Panc1 (cell line): ENCODE measurements at regions not wholly inside any gene's neighbourhood (a gene's known extent, or its start where the extent isn't known, plus 50 kb on each side); places are given as distances from the start of the nearest gene placed in this dataset.

ENCODE experiments used
- ATAC-seq: fragments of 200-7000 bp; cut with Tn5 transposase; 2 replicates; pipeline ENCODE4 v1.9.1; 2020; ENCODE audit warnings: mild to moderate bottlenecking, moderate library complexity
- BruUV-seq: library from RNA; stranded (reverse); fragments of 400-500 nt; replicated peaks from 2 replicates; lab custom pipeline; 2021; lab: Mats Ljungman, UMichigan
- CTCF ChIA-PET: fragments of 300-600 bp; sonication (Branson Sonifier 250); formaldehyde crosslinking; loops from one replicate; lab custom pipeline; 2022; ENCODE audit warnings: antibody characterized with exemption; lab: Charles Lee
- POLR2A ChIA-PET: fragments of 300-600 bp; sonication (Branson Sonifier 250); formaldehyde crosslinking; loops from one replicate; lab custom pipeline; 2022; ENCODE audit warnings: antibody characterized with exemption; lab: Charles Lee
- DNase-seq: peaks from one replicate; pipeline ENCODE4 v3.0.0-alpha.2; 2010; ENCODE audit warnings: low read depth, low spot score
- H3K27ac ChIP-seq: 2 replicates; pipeline ENCODE4 v1.5.1; 2011; ENCODE audit warnings: mild to moderate bottlenecking, low read length, inconsistent platforms
- H3K27me3 ChIP-seq: fragments of 200-500 bp; sonication (Bioruptor generic); 2 replicates; pipeline ENCODE4 v1.6.0; 2014; ENCODE audit warnings: low read length, inconsistent platforms; ENCODE audit not compliant: control insufficient read depth, insufficient read depth
- H3K36me3 ChIP-seq: fragments of 200-500 bp; sonication (Bioruptor generic); 2 replicates; pipeline ENCODE4 v1.5.1; 2014; ENCODE audit warnings: inconsistent platforms, mild to moderate bottlenecking, low read length, moderate library complexity; ENCODE audit not compliant: control insufficient read depth, insufficient read depth
- H3K4me1 ChIP-seq: 2 replicates; pipeline ENCODE4 v1.5.1; 2011; ENCODE audit warnings: inconsistent platforms, mild to moderate bottlenecking, low read length, moderate library complexity; ENCODE audit not compliant: control insufficient read depth, insufficient read depth
- H3K4me3 ChIP-seq, 2 experiments: 2 replicates each; pipeline ENCODE4 v1.5.1; 2011 to 2012; ENCODE audit warnings: low read depth in 2 of 2, low read length in 2 of 2, mild to moderate bottlenecking in 2 of 2, inconsistent platforms in 1 of 2, moderate library complexity in 1 of 2
- H3K9me3 ChIP-seq: fragments of 200-500 bp; sonication (Bioruptor generic); 2 replicates; pipeline ENCODE4 v1.5.1; 2014; ENCODE audit warnings: low read depth, mild to moderate bottlenecking, inconsistent platforms, low read length, moderate library complexity; ENCODE audit not compliant: control insufficient read depth, insufficient read depth
- POLR2AphosphoS5 ChIP-seq: IDR thresholded peaks from 2 replicates; pipeline ENCODE4 v1.6.1; 2012; ENCODE audit warnings: mild to moderate bottlenecking, low read depth, low read length, moderate library complexity
- REST ChIP-seq, 2 experiments: IDR thresholded peaks; 2 replicates each; pipeline ENCODE4 v1.6.1; 2011 to 2012; ENCODE audit warnings: low read depth in 2 of 2, control low read depth in 1 of 2, low read length in 1 of 2, mild to moderate bottlenecking in 1 of 2, moderate library complexity in 1 of 2; ENCODE audit not compliant: insufficient read depth in 1 of 2
- SIN3A ChIP-seq: IDR thresholded peaks from 2 replicates; pipeline ENCODE4 v1.6.1; 2012; ENCODE audit warnings: low read depth, mild to moderate bottlenecking, low read length, moderate library complexity, borderline replicate concordance; ENCODE audit not compliant: insufficient read depth
- TCF7L2 ChIP-seq: IDR thresholded peaks from 2 replicates; pipeline ENCODE4 v1.6.1; 2011; ENCODE audit warnings: mild to moderate bottlenecking, low read depth, low read length, inconsistent platforms
- in situ Hi-C: cut with HindIII; loops from 2 replicates; pipeline ENCODE4 v1.10.0; 2016; ENCODE audit warnings: low sequenced_read_pairs, low pct_unique_long_range_greater_than_20kb
- intact Hi-C: fragments of 100-400 bp; cut with micrococcal nuclease; formaldehyde crosslinking; loops from one replicate; pipeline ENCODE4 v1.10.0; 2022; ENCODE audit not compliant: unreplicated experiment
- TF ChIP-seq, protein P1 (sequence below): fragments of 450-650 bp; IDR thresholded peaks from 2 replicates; pipeline ENCODE4 v1.5.1; 2017; ENCODE audit warnings: mild to moderate bottlenecking

GRCh38 chr1:184257873-184258272 is 129.0 kb upstream of the C1orf21 start:
- TF ChIP-seq TCF7L2: no peak
- TF ChIP-seq, protein P1, sequence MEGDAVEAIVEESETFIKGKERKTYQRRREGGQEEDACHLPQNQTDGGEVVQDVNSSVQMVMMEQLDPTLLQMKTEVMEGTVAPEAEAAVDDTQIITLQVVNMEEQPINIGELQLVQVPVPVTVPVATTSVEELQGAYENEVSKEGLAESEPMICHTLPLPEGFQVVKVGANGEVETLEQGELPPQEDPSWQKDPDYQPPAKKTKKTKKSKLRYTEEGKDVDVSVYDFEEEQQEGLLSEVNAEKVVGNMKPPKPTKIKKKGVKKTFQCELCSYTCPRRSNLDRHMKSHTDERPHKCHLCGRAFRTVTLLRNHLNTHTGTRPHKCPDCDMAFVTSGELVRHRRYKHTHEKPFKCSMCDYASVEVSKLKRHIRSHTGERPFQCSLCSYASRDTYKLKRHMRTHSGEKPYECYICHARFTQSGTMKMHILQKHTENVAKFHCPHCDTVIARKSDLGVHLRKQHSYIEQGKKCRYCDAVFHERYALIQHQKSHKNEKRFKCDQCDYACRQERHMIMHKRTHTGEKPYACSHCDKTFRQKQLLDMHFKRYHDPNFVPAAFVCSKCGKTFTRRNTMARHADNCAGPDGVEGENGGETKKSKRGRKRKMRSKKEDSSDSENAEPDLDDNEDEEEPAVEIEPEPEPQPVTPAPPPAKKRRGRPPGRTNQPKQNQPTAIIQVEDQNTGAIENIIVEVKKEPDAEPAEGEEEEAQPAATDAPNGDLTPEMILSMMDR: no peak
- no peak for TF ChIP-seq SIN3A
- TF ChIP-seq REST (IDR thresholded peaks at IDR 0.05; ENCODE audit: insufficient read depth in 1 of 2, low read depth in 2 of 2, low read length in 1 of 2): no peak
- TF ChIP-seq POLR2AphosphoS5: no peak
- no peak overlapping the region for H3K4me3 ChIP-seq
- H3K27ac ChIP-seq: no peak overlapping the region
- DNase-seq: no peak
- in situ Hi-C loops (no loop called here), intact Hi-C loops (no loop called here)
- no peak for ATAC-seq
- BruUV-seq: no TSS peak
- no peaks in the 10 kb centered on the region for H3K36me3 ChIP-seq
- CTCF ChIA-PET: no interaction called here
- no peaks in the 10 kb centered on the region for H3K27me3 ChIP-seq
- POLR2A ChIA-PET: no interaction called here
- H3K9me3 ChIP-seq: no peaks in the 10 kb centered on the region
- H3K4me1 ChIP-seq: no peaks in the 10 kb centered on the region

- POLR2A ChIA-PET: no interaction called here
- Histone ChIP-seq H3K4me1 (no peaks in the 10 kb centered on the region), H3K4me3 (no peak overlapping the region), H3K27me3 (no peaks in the 10 kb centered on the region), H3K27ac (no peak overlapping the region), H3K36me3 (no peaks in the 10 kb centered on the region), H3K9me3 (no peaks in the 10 kb centered on the region)
- no peak for TF ChIP-seq POLR2AphosphoS5
- TF ChIP-seq REST (IDR thresholded peaks at IDR 0.05; ENCODE audit: insufficient read depth in 1 of 2, low read depth in 2 of 2, low read length in 1 of 2): no peak
- TF ChIP-seq TCF7L2: no peak
- TF ChIP-seq, protein P1: no peak
- no peak for TF ChIP-seq SIN3A
- BruUV-seq: no TSS peak
- in situ Hi-C loops: no loop called here
- ATAC-seq (no peak), DNase-seq (no peak)
- intact Hi-C loops: no loop called here
- CTCF ChIA-PET: no interaction called here
These were observed 128.3 kb upstream of the C1orf21 start for GRCh38 chr1:184258525-184258924.
